ENCODE measurements at regions not wholly inside any gene's neighbourhood (a gene's known extent, or its start where the extent isn't known, plus 50 kb on each side); places are given as distances from the start of the nearest gene placed in this dataset.
"Not testable (repeated sequence)": the region's sequence is repeated elsewhere in the genome, so short reads cannot be mapped to it uniquely, and the experiment has no call there.

GRCh38 chr10:108315636-108316035 is 1151.1 kb upstream of the SORCS1 start:
- TF ChIP-seq CTCF, POLR2A (IDR thresholded peaks at IDR 0.05): not testable (repeated sequence)

Data from uterus (tissue), 2 donors.